Testis (tissue), 2 donors: ENCODE measurements at regions not wholly inside any gene's neighbourhood (a gene's known extent, or its start where the extent isn't known, plus 50 kb on each side); places are given as distances from the start of the nearest gene placed in this dataset.

Experiments
- DNase-seq: peaks from one replicate; pipeline ENCODE4 v3.0.0-alpha.2; 2019
- H3K27ac ChIP-seq, 2 donors: fragments of 200-600 bp; sonication (generic); one replicate each; pipeline ENCODE4 v1.5.1; 2019
- H3K27me3 ChIP-seq: fragments of 200-600 bp; sonication (generic); one replicate; pipeline ENCODE4 v1.5.1; 2019
- H3K36me3 ChIP-seq: fragments of 200-600 bp; sonication (generic); one replicate; pipeline ENCODE4 v1.5.1; 2017; ENCODE audit warnings: low read depth; ENCODE audit errors: missing control alignments
- H3K4me1 ChIP-seq: fragments of 200-600 bp; sonication (generic); one replicate; pipeline ENCODE4 v1.5.1; 2019
- H3K4me3 ChIP-seq, 2 donors: fragments of 200-600 bp; sonication (generic); one replicate each; pipeline ENCODE4 v1.5.1; 2017 to 2019
- H3K9me3 ChIP-seq: fragments of 200-600 bp; sonication (generic); one replicate; pipeline ENCODE4 v1.5.1; 2017
- CTCF ChIP-seq, 3 experiments: fragments of 450-650 bp in 2 of 3; fragments of 200-600 bp in 1 of 3; sonication (generic) in 1 of 3; IDR thresholded peaks; one replicate each; pipeline ENCODE4 v1.5.1; 2016 to 2019; ENCODE audit warnings: antibody characterized with exemption in 3 of 3, mild to moderate bottlenecking in 2 of 3, moderate library complexity in 1 of 3
- POLR2A ChIP-seq: fragments of 450-650 bp; IDR thresholded peaks from one replicate; pipeline ENCODE4 v1.6.1; 2017; ENCODE audit warnings: antibody characterized with exemption, mild to moderate bottlenecking, moderate library complexity
- WGBS, 2 donors: methylation state at CpG; one replicate each; pipeline ENCODE4 v1.1.5; 2018; 5-methylcytosine and 5-hydroxymethylcytosine counted together
- intact Hi-C: fragments of 100-400 bp; cut with DNase I; formaldehyde crosslinking; loops from one replicate; pipeline ENCODE4 v1.15.1; 2023; ENCODE audit warnings: low total_unique reads
- small RNA-seq, 2 donors: library from RNA; depleted of rRNA; stranded (forward); fragments of <200 nt; gene quantifications; one replicate each; pipeline ENCODE3, GENCODE V24; 2016

- Histone ChIP-seq H3K27me3 (no peaks in the 10 kb centered on the region), H3K4me1 (no peaks in the 10 kb centered on the region), H3K36me3 (no peaks in the 10 kb centered on the region), H3K9me3 (no peaks in the 10 kb centered on the region), H3K27ac (no peak overlapping the region), H3K4me3 (no peak overlapping the region)
- intact Hi-C loops = no loop called here
- WGBS, 2 donors = 64 to 75% methylated on average over 3 of the region's 3 CpGs
- TF ChIP-seq CTCF (IDR thresholded peaks at IDR 0.05) (no peak), POLR2A (no peak)
- no peak for DNase-seq
Observed at GRCh38 chr6:166228425-166228824, 60.8 kb upstream of the TBXT start.

- Histone ChIP-seq H3K9me3 (no peaks in the 10 kb centered on the region), H3K36me3 (no peaks in the 10 kb centered on the region), H3K4me1 (no peaks in the 10 kb centered on the region), H3K27me3 (no peaks in the 10 kb centered on the region), H3K4me3 (no peak overlapping the region), H3K27ac (no peak overlapping the region)
- intact Hi-C loops = no loop called here
- DNase-seq = no peak
- WGBS, 2 donors = 40 to 46% methylated on average over 3 of the region's 3 CpGs
- TF ChIP-seq POLR2A = no peak
- no peak for TF ChIP-seq CTCF (IDR thresholded peaks at IDR 0.05)
Observed at GRCh38 chr6:166223079-166223478, 55.4 kb upstream of the TBXT start.

GRCh38 chr6:166222631-166223030 lies 55.0 kb upstream of the TBXT start:
- no peak for DNase-seq
- H3K9me3 ChIP-seq = no peaks in the 10 kb centered on the region
- no peaks in the 10 kb centered on the region for H3K27me3 ChIP-seq
- intact Hi-C loops = no loop called here
- no peak overlapping the region for H3K4me3 ChIP-seq
- no peak for TF ChIP-seq CTCF (IDR thresholded peaks at IDR 0.05)
- H3K27ac ChIP-seq = no peak overlapping the region
- H3K36me3 ChIP-seq = no peaks in the 10 kb centered on the region
- H3K4me1 ChIP-seq = no peaks in the 10 kb centered on the region
- 62 to 66% methylated on average over 9 of the region's 9 CpGs for WGBS, 2 donors

- no peaks in the 10 kb centered on the region for H3K36me3 ChIP-seq
- no peaks in the 10 kb centered on the region for H3K9me3 ChIP-seq
- H3K27ac ChIP-seq = no peak overlapping the region
- H3K27me3 ChIP-seq = no peaks in the 10 kb centered on the region
- H3K4me1 ChIP-seq = no peaks in the 10 kb centered on the region
- H3K4me3 ChIP-seq = no peak overlapping the region
- WGBS, 2 donors = 54 to 59% methylated on average over 11 to 12 of the region's 12 CpGs
- intact Hi-C loops = no loop called here
- TF ChIP-seq CTCF (IDR thresholded peaks at IDR 0.05) (no peak), POLR2A (no peak)
- no peak for DNase-seq
Observed at GRCh38 chr6:166221636-166222035, 54.0 kb upstream of the TBXT start.

GRCh38 chr6:166221040-166221439 lies 53.4 kb upstream of the TBXT start:
- no peak for TF ChIP-seq CTCF (IDR thresholded peaks at IDR 0.05)
- TF ChIP-seq POLR2A = no peak
- intact Hi-C loops = no loop called here
- DNase-seq = no peak

More at GRCh38 chr6:166221040-166221439, 53.4 kb upstream of the TBXT start:
- Histone ChIP-seq H3K9me3 (no peaks in the 10 kb centered on the region), H3K27ac (no peak overlapping the region), H3K36me3 (no peaks in the 10 kb centered on the region), H3K27me3 (no peaks in the 10 kb centered on the region), H3K4me3 (no peak overlapping the region), H3K4me1 (no peaks in the 10 kb centered on the region)
- WGBS, 2 donors = 80 to 90% methylated on average over 11 of the region's 11 CpGs

Small RNAs in the stretch of these regions (small RNA-seq; reads per million reads assigned to genes)
- gene AL121956.5 = 0 reads per million in 2 donors
- gene GNG5P1 = 0 reads per million in 2 donors
